ENCODE measurements at regions not wholly inside any gene's neighbourhood (a gene's known extent, or its start where the extent isn't known, plus 50 kb on each side); places are given as distances from the start of the nearest gene placed in this dataset.
"Not testable (repeated sequence)": the region's sequence is repeated elsewhere in the genome, so short reads cannot be mapped to it uniquely, and the experiment has no call there.

DNA sequence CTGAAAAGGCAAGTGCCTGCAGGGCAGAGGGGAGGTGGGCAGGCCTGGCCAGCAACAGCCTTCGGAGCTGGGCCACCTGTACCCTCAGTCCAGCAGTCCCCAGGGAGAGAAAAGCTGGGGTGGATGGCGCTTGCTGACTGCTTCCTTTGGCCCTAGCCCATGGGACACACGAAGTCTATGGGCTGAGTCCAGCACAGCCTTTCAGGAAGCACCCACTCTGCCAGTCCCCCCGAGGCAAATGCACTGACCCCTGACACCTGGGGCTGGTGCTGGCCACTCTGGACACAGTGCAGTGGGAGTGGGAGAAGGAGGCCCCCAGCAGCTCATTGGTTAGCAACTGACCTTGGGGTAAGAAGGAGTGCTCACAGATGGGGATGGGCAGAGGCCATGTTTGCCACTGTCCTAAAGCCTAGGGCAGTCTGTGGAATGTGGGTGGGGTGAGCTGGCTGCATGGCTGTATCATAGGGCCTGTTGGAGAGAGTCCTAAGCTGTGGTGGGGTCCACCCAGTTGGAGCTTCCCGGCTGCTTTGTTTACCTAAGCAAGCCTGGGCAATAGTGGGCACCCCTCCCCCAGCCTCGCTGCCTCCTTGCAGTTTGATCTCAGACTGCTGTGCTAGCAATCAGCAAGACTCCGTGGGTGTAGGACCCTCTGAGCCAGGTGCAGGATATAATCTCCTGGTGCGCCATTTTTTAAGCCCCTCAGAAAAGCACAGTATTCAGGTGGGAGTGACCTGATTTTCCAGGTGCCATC lies 240.2 kb downstream of the ANKRD30B start:
- TF ChIP-seq, protein P1, sequence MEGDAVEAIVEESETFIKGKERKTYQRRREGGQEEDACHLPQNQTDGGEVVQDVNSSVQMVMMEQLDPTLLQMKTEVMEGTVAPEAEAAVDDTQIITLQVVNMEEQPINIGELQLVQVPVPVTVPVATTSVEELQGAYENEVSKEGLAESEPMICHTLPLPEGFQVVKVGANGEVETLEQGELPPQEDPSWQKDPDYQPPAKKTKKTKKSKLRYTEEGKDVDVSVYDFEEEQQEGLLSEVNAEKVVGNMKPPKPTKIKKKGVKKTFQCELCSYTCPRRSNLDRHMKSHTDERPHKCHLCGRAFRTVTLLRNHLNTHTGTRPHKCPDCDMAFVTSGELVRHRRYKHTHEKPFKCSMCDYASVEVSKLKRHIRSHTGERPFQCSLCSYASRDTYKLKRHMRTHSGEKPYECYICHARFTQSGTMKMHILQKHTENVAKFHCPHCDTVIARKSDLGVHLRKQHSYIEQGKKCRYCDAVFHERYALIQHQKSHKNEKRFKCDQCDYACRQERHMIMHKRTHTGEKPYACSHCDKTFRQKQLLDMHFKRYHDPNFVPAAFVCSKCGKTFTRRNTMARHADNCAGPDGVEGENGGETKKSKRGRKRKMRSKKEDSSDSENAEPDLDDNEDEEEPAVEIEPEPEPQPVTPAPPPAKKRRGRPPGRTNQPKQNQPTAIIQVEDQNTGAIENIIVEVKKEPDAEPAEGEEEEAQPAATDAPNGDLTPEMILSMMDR (IDR thresholded peaks at IDR 0.05) = not testable (repeated sequence)
- not testable (repeated sequence) for TF ChIP-seq POLR2A (IDR thresholded peaks at IDR 0.05)

Measured in esophagus squamous epithelium (tissue), 4 donors.